Activated CD4-positive, alpha-beta T cell treated with anti-CD3 and anti-CD28 coated beads for 48 hours (primary cell): ENCODE measurements at regions not wholly inside any gene's neighbourhood (a gene's known extent, or its start where the extent isn't known, plus 50 kb on each side); places are given as distances from the start of the nearest gene placed in this dataset.

ENCODE experiments used
- DNase-seq: peaks from one replicate; pipeline ENCODE4 v3.0.0-alpha.2; 2020

- no peak for DNase-seq
Measured at GRCh38 chrX:69110116-69110530, 55.1 kb downstream of the PJA1 start.

DNA sequence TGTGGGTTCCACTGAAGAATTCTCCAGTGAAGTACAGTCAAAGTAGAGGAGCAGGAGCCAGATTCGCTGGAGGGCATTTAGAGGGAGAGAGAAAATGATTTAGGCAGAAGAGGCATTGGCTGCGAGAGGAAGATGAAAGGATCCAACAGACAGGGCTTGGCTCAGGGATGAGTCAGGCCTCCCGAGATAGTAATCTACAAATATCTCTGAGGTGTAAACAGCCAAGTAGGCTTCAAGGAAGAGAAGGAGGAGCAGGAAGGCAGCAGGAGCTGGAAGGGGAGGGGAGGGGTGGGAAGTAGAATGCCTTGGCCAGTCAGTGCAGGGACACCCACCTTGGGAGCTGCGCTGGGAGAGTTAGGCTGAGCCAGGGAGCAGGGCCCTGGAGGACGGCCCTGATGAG is 55.5 kb downstream of the PJA1 start:
- no peak for DNase-seq

DNA sequence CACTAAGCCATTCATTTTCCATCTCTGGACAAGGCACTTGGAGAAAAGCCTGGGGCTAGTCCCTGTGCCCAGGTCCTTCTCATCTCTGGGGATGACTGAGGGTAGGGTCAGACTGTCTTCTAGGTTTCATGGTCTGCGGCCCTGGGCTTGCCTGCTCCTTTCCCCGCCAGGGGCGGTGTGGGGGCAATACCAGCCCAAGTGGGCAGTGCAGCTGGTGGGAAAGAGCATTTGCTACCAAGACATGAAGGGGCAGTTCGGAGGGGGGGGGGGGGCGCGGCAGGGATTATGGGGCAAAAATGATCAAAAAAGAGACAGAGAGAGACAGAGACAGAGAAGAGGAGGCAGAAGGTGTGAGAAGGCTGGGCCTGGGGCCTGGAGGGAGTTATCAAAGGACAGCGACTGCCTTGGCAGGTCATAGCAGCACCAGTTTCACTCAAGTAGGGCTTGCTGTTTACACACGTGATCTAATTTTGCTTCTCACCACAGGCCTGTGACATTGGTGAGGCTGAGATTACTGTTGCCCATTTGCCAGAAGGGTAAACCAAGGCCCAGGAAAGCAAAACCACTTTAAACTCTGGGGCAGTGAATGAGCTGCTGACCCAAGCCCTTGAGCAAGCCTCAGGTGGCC is 56.1 kb downstream of the PJA1 start:
- DNase-seq = no peak

GRCh38 chrX:69107747-69108401 is 57.4 kb downstream of the PJA1 start:
- DNase-seq = no peak

- no peak for DNase-seq
Measured at GRCh38 chrX:69107231-69107739, 58.0 kb downstream of the PJA1 start.

- no peak for DNase-seq
Measured at GRCh38 chrX:69104756-69105434, 60.4 kb downstream of the PJA1 start.

- no peak for DNase-seq
Measured at GRCh38 chrX:69103539-69103938, 61.7 kb downstream of the PJA1 start.

DNA sequence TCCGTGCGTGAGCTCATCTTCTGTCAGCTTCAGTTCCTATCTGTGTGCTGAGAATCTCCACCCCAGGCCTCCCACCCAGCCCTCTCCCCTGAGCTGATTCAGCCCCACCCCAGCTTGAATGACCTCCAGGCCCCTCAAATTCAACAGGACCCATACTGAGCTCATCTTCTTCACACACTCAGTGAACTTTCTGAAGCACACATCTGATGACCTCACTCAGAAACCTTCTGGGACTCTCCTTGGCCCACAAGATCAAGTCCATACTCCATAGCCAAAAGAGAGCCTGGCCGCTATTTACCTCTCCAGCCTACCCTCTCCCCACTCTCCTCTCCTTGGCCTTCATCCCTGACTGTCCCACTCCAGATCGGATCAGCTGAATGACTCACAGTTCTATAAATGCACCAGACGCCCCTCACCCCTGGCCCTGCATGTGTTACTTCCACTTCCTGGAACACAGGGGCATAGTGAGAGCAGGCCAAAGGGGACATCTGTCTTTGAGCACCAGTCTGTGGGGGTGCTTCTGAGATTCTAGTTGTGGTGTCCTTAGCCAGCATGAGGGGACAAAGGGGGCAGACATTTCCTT is 62.5 kb downstream of the PJA1 start:
- DNase-seq = no peak

GRCh38 chrX:69101683-69102251 is 63.5 kb downstream of the PJA1 start:
- DNase-seq = no peak

- DNase-seq = no peak
Measured at GRCh38 chrX:69100478-69100877, 64.8 kb downstream of the PJA1 start.

- DNase-seq = no peak
Measured at GRCh38 chrX:69097451-69098236, 67.6 kb downstream of the PJA1 start.

DNA sequence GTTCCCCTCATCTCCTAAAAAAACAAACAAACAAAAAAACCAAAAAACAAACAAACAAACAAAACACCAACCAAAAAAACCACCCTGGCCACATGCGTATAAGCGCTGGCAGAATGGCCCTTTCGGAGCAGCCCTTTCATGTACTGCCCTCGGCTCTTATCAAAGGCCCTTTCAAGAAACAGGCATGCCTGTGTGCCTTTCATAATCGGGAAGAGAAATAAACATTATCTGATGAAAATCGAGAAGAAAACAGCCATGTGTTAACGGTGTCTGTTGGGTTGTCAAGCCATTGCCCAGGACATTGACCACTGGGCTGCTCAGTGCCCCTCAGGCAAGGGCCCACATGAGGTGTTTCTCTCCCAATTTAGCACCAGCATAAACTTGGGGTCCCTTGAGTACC is 68.3 kb downstream of the PJA1 start:
- DNase-seq = no peak

DNA sequence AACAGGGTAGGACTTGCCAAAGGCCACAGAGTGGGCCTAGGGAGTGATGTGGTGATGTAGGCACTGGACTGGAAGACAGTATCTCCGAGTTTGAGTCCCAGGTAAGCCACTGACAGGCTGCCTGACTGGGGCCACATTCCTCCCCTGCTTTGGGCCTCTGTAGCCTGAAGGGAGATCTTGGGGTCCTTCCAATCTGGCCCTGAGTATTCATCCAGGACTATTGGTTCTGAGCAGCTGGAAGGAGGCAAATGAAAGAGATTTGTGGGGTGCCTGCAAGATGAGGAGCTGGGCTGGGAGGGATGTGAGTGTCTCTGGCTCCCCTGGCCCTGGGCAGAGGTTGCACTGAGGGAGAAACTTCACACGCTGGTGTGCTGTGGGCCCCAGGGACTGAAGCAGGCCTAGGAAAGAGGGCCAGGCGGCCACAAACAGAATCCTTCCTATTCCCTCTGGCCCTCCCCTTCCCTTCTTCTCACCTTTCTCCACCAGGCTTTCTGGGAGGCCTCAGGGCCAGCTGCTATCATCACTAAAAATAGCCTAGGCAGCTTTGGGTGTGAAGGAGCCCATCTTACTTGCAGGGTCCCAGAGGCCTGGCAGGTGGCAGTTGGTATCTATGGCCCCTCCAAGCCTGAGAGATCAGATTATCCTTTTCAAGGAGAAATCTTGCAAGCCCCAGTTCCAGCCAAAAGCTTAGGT is 70.1 kb downstream of the PJA1 start:
- DNase-seq = no peak

DNA sequence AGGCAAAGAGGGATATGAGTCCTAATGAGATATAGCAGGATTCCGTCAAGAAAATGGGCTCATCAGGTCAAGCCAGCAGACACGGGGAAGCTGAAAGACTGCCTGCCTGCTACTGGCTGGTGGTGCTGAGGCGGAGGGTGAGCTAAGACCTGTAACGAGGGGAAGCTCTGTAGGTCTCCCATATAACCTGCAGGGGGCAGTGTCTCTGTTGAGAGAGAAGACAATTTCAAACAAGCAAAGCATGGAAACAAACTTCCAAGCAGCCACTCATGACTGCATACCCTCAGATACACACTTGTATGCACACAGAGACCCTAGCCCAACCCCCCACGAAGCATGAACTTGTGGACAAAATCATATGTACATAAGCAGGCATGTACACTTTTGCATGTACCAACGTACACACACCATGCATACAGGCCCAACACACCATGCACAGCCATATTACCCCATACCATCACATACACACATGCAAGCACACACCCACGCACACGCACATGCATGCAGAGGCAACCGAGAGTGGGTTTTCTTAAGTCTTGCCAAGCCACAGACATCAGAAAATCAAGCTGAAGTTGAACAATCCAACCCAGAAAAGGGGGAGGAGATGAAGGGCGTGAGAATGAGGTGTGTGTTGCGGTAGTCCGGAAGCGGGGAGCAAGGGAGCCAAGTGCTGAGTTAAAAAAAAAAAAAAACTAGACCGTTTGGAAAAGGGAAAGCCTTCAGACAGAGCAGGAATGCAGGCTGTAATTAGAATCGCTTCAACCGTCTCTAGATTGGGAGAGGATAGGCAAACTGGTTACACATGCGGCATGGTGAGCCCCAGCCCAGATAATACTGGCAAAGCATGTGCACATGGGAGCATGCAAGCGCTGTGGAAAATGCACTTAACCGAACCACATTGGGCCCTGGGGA is 71.0 kb downstream of the PJA1 start:
- DNase-seq = peak; percentile 36

GRCh38 chrX:69090022-69090421 is 75.2 kb downstream of the PJA1 start:
- DNase-seq = no peak

DNA sequence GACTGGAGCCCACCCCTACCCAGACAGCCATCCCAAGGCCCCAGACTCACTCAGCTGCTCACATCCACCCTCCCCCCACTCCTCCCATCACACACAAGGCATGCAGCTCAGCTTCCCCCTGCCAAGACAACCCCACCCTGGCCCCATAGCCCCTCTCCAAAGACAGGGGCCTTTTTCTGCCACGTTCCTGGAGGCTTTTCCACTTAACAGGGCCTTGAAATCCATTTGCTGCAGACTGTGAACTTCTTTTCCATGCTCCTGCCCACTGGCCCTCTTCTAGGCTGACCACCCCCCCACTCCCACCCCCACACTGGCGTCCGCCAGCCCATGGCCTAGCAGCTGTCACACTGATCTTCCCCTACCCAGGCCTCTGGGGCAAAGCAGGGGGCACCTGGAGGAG is 76.0 kb downstream of the PJA1 start:
- DNase-seq = no peak

GRCh38 chrX:69088171-69088938 is 76.9 kb downstream of the PJA1 start:
- no peak for DNase-seq

GRCh38 chrX:69085826-69086225 is 79.4 kb downstream of the PJA1 start:
- no peak for DNase-seq

- no peak for DNase-seq
Measured at GRCh38 chrX:69085151-69085550, 80.1 kb downstream of the PJA1 start.

DNA sequence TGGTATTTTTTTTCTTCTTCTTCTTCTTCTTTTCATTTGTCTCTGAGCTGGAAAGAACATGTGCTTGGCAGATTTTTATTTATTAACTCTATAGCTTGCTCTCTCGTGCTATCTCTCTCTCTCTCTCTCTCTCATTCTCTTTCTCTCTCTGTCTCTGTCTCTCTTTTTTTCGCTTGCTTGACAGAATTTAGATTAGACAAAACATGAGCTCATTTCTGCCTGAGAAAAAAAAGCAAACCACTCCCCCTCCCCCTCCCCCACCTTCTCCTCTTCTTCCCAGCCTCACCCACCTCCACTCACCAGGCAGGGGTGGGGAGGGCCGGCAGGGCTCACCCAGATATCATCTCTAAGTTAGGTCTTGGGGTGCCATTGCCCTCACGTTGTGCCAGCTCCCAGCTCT is 81.5 kb downstream of the PJA1 start:
- DNase-seq = no peak
